HG03066 (cell line): ENCODE measurements at regions not wholly inside any gene's neighbourhood (a gene's known extent, or its start where the extent isn't known, plus 50 kb on each side); places are given as distances from the start of the nearest gene placed in this dataset.

Experiments
- ATAC-seq: cut with Tn5 transposase; IDR thresholded peaks from one replicate; pipeline ENCODE4 v1.9.1; 2021; ENCODE audit warnings: low read depth; ENCODE audit not compliant: unreplicated experiment

- ATAC-seq = no peak
These were observed 174.6 kb downstream of the ABHD5 start for GRCh38 chr3:43865351-43865750.

DNA sequence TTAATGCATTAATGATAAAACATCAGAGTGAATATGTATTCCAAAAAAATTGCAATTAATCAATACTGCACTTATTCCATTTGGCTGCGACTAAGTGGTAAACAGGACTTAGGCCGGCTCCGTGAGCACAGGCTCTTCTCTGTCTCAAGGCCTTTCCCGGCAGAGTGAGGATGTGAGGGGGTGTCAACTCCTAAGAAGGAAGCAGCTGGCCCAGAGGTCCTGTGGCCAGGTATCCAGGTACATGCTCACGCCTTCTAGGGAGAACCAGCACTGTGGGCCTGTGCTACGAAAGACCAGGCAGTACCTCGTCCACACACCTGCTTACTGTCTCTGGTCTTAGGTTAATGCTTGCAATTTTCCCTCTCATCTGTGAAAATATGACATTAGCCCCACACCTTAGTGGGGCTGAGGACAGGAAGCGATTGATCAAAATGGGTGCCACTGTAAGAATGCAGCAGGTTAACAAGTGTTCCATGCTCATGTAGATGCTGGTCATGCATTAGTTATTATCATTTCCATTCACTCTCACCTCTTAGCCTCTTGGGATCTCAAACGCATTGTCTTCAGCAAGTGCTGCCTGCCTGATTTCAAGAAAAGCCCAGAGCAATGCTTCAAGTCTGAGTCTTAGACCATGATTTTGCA lies 175.3 kb downstream of the ABHD5 start:
- no peak for ATAC-seq

GRCh38 chr3:43866529-43867353 lies 176.0 kb downstream of the ABHD5 start:
- no peak for ATAC-seq

- no peak for ATAC-seq
These were observed 176.8 kb downstream of the ABHD5 start for GRCh38 chr3:43867436-43868072.

- ATAC-seq = no peak
These were observed 178.8 kb downstream of the ABHD5 start for GRCh38 chr3:43869491-43869890.

GRCh38 chr3:43870120-43870519 lies 179.4 kb downstream of the ABHD5 start:
- no peak for ATAC-seq

DNA sequence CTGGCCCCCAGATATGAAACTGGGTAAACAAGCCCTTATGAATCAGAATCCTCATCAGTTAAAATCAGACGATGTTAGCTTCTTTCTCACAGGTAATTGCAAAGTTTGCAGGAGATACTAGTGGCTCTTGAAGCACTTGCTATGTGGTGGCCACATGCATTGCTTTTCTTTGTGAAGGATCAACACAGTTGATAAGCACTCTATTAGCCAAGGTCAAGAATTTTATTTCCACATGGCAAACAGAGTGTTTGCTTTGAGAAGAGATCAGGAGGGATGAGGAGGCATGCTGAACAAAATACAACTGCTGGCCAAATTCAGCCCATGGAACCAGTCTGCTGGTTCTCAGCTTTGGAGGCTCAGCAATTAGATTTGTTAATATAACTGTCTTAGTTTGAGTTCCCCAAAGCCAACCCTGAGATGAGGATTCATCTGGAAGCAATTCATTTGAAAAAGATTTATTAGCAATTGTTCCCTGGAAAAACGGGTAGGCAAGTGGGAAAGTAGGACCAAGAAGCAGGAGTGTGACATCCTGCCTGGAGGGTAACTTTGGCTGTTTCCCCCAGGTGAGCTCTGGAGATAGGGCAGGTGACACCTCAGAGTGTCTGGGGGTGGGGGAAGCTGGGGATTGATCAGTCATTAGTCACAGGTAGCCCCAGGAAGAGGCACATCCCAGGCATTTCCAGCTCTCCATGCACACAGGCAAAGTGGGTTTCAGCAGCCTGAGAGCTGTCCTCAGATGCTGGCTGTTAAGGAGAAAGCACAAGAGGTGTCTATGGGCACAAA lies 180.3 kb downstream of the ABHD5 start:
- no peak for ATAC-seq

GRCh38 chr3:43871627-43872245 lies 181.0 kb downstream of the ABHD5 start:
- ATAC-seq = no peak

- no peak for ATAC-seq
These were observed 181.6 kb downstream of the ABHD5 start for GRCh38 chr3:43872301-43872700.

DNA sequence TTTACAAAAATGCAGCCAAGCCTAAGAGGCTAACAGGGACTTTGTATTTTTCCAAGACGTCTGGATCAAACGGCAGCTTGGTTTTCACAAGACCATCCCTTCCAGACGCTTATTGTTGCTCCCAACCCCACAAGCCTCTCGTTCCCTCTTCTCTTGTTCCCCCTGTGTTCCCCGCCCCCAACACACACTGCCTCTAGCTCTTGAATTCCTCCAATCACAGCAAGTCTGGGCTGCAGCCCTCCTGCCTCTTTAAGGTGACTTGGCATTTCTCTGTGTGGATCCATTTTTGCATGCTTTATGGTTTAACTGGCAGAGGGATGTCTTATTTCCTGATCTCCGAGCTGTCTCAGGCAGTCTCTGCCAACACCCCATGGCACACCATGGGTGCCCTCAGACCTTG lies 182.2 kb downstream of the ABHD5 start:
- ATAC-seq = no peak

DNA sequence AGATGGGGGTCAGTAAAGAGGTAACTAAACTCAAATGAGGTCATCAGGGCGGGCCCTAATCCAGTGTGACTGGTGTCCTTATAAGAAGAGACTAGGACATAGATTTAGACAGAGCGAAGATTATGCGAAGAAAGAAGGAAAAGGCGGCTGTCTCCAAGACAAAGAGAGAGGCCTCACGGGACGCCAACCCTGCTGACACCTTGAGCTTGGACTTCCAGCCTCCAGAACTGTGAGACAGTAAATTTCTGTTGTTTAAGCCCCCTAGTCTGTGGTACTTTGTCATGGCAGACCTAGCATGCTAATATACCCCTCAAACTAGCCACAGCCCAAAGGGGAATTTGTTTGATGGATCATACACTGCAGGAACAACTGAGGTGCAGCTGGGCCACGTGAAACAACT lies 183.0 kb downstream of the ABHD5 start:
- ATAC-seq = no peak

GRCh38 chr3:43874290-43874689 lies 183.6 kb downstream of the ABHD5 start:
- ATAC-seq = no peak

DNA sequence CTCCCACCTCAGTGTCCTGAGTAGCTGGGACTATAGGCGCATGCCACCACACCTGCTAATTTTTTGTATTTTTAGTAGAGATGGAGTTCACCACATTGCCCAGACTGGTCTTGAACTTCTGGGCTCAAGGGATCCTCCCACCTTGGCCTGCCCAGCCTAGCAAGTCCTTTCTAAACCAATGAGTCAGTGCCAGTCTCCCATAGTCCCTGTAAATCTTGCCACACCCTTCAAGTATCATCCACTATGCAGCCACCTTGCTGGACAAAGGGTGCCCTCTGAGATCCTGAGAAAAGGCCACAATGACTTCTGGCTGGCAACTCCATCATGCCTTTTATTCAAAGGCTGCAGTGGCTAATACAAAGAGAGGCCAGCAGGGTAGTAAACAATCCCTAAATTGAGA lies 184.0 kb downstream of the ABHD5 start:
- ATAC-seq = no peak

DNA sequence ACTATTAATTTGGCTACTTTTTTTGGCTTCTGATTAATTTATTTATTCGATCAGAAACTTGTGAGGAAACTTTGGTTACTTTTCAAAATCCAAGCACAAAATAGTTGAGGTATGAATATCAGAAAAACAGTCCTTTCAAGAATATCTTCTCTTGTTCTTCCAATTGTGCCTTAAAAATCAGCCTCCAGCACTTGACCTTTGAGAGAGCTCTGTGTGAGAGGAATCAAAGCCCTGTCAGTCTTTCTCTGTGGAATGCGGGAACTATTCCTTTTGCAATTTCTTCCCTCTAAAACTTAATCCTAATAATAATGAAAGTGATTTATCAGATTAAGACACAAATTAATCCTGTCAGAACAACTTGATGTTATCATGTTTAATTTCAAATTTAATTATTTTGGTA lies 185.9 kb downstream of the ABHD5 start:
- ATAC-seq = no peak

GRCh38 chr3:43879166-43879565 lies 188.4 kb downstream of the ABHD5 start:
- no peak for ATAC-seq

DNA sequence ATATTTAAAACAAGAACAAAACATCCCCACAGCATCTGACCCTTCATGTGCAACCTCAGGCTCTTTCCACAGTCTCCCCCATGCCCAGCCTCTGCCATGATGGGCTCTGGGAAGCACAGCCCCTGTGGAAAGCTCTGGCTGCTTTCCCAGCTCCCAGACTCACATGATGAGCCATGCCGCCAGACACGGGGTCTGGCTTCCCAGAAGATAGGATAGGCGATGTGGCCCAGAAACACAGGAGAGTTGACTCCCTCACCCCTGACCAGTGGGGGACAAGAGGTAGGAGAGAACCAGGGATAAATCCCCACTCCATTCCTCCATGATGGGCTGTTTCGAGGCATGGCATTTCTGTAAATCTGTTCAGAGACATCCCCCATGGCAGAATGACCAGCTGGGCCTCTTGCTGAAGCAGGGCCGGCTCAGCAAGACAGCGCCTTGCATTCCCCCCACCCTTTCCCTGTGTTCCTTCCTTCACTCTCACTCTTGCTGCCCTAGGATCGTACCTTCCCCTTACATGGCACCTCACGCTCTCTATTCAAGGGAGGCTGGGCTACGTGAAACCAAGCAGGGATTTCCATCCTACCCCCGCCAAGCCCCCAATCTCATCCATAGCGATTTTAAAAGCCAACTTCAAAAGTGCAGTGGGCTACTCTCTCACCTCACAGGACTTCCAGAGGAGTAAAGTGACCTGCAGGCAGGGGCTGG lies 192.4 kb downstream of the ABHD5 start:
- ATAC-seq = no peak

DNA sequence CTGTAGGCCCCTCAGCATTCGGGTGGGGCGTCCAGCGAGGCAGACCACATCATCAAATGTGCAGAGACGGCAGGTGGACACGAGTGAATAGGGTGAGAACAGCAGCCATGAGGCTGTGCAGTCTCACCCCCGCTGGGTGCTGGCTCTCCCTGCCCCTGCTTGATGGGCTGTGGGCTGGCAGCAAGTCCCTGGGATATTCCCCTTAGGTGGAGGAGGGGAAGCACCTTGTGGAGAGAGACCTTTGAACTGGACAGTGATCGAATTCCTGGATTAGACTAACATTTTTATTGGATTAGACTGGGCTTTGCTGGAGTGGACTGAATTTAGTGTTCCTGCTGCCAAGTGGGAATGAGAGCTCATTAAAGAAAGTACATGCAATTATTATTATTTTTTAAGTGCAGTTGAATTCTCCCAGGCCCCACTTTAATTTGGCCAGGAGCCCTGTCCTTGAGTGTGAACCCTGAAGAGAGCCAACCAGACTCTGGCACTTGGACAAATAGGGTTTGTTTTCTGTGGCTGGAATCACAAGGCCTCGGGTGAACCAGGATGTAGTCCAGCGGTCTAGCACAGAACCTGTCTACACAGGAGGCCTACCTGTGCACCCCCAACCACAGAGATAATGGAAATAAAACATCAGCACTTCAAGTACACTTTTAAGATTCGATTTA lies 193.1 kb downstream of the ABHD5 start:
- ATAC-seq = no peak

DNA sequence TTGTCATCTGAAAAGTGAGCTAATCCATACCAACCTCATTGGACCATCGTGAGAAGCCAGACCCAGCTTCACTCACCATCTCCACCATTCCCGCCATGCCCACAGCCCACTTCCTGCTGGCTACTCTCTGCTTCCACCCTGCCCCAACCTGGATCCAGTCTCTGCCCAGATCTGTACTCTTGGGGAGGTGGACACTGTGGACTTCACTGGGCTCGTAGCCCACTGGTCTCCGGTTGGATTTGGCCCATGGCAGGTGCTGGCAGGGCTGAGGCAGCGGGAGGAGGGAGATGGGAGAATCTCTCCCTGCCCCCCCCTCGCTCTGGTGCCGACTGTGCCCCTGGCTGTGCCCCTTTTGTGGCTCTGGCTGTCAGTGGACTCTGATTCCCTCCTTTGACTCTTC lies 193.8 kb downstream of the ABHD5 start:
- ATAC-seq = no peak

GRCh38 chr3:43885908-43886618 lies 195.3 kb downstream of the ABHD5 start:
- ATAC-seq = no peak
